Hepatocyte (in vitro differentiated cells): ENCODE measurements at regions not wholly inside any gene's neighbourhood (a gene's known extent, or its start where the extent isn't known, plus 50 kb on each side); places are given as distances from the start of the nearest gene placed in this dataset.

ENCODE experiments used
- DNase-seq: peaks from one replicate; pipeline ENCODE4 v3.0.0-alpha.2; 2016; ENCODE audit warnings: low spot score
- H2AFZ ChIP-seq: fragments of 200-600 bp; sonication (generic); 2 replicates; pipeline ENCODE4 v1.6.0; 2016; ENCODE audit warnings: antibody characterized with exemption, mild to moderate bottlenecking
- H3K27ac ChIP-seq: fragments of 200-600 bp; sonication (generic); 2 replicates; pipeline ENCODE4 v1.5.1; 2016; ENCODE audit warnings: mild to moderate bottlenecking
- H3K27me3 ChIP-seq: fragments of 200-600 bp; sonication (generic); 2 replicates; pipeline ENCODE4 v1.6.1; 2016
- H3K36me3 ChIP-seq: fragments of 200-600 bp; sonication (generic); replicated peaks from 2 replicates; pipeline ENCODE4 v1.5.1; 2016; ENCODE audit warnings: low read depth; ENCODE audit not compliant: insufficient read depth
- H3K4me1 ChIP-seq: fragments of 200-600 bp; sonication (generic); 2 replicates; pipeline ENCODE4 v1.5.1; 2016; ENCODE audit warnings: mild to moderate bottlenecking, moderate library complexity; ENCODE audit not compliant: insufficient read depth
- H3K4me2 ChIP-seq: fragments of 200-600 bp; sonication (generic); 2 replicates; pipeline ENCODE4 v1.6.0; 2016
- H3K4me3 ChIP-seq: fragments of 200-600 bp; sonication (generic); 2 replicates; pipeline ENCODE4 v1.5.1; 2016; ENCODE audit warnings: mild to moderate bottlenecking
- H3K79me2 ChIP-seq: fragments of 200-600 bp; sonication (generic); 2 replicates; pipeline ENCODE4 v1.6.0; 2017; ENCODE audit warnings: mild to moderate bottlenecking
- H3K9me2 ChIP-seq: fragments of 200-600 bp; sonication (generic); replicated peaks from 2 replicates; pipeline ENCODE4 v1.6.0; 2017; ENCODE audit warnings: mild to moderate bottlenecking; ENCODE audit not compliant: insufficient read depth
- H3K9me3 ChIP-seq: fragments of 200-600 bp; sonication (generic); 2 replicates; pipeline ENCODE4 v1.5.1; 2016; ENCODE audit warnings: low read depth, mild to moderate bottlenecking
- H4K20me1 ChIP-seq: fragments of 200-600 bp; sonication (generic); 2 replicates; pipeline ENCODE4 v1.6.0; 2016; ENCODE audit warnings: mild to moderate bottlenecking; ENCODE audit not compliant: insufficient read depth, poor library complexity, severe bottlenecking
- EZH2 ChIP-seq: fragments of 200-600 bp; sonication (generic); IDR thresholded peaks from 2 replicates; pipeline ENCODE4 v1.6.1; 2016; ENCODE audit warnings: antibody characterized with exemption, mild to moderate bottlenecking, borderline replicate concordance
- EZH2phosphoT487 ChIP-seq: fragments of 200-600 bp; sonication (generic); IDR thresholded peaks from one replicate; pipeline ENCODE4 v1.6.1; 2018; ENCODE audit warnings: antibody characterized with exemption, mild to moderate bottlenecking, low read depth, moderate library complexity; ENCODE audit not compliant: unreplicated experiment, severe bottlenecking
- WGBS: methylation state at CpG from one replicate; pipeline ENCODE4 v1.1.6; 2016; ENCODE audit warnings: low lambda C conversion rate; ENCODE audit errors: missing lambda C conversion rate; 5-methylcytosine and 5-hydroxymethylcytosine counted together
- TF ChIP-seq, protein P1 (sequence below): fragments of 200-600 bp; sonication (generic); IDR thresholded peaks from 2 replicates; pipeline ENCODE4 v1.5.1; 2016; ENCODE audit warnings: antibody characterized with exemption, mild to moderate bottlenecking; ENCODE audit not compliant: poor library complexity

DNA sequence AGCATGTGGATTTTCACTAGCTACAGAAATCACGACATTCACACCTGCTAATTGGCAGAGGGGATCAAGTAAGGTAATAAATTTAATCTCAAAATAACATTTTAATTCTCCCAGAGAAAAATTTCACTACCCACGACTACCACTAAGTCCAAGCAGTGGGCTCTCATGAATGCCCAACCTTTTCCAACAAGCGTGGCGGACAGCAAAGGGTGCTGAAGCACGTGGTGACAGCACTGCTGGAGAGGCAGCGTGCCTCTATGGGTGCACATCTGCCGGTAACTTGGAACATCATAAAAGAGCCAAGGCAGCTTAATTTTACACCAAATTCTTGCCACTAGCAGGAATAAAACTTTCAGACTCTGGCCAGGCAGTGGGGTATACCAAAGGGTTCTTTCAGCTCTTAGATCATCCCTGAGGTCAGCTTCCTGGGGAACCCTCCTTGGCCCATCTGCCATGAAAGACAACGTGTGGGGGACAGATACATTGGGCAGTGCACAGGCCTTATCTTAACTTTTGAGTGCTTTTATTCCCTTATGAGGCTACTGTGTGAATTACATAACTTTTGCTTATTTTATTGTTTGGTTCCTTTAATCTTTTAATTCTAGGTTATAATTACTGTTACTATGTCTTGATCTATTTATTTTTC, 206.7 kb upstream of the KCTD7 start:
- Histone ChIP-seq H3K4me3 (no peak overlapping the region), H2AFZ (no peak overlapping the region), H3K27me3 (no peaks in the 10 kb centered on the region), H3K9me2 (no peaks in the 10 kb centered on the region), H3K79me2 (no peaks in the 10 kb centered on the region), H3K4me1 (no peaks in the 10 kb centered on the region), H3K4me2 (no peak overlapping the region), H3K36me3 (no peaks in the 10 kb centered on the region), H3K27ac (no peak overlapping the region), H4K20me1 (no peaks in the 10 kb centered on the region), H3K9me3 (no peaks in the 10 kb centered on the region)
- WGBS: 79% methylated on average over 8 of the region's 8 CpGs
- TF ChIP-seq EZH2: no peak
- TF ChIP-seq, protein P1, sequence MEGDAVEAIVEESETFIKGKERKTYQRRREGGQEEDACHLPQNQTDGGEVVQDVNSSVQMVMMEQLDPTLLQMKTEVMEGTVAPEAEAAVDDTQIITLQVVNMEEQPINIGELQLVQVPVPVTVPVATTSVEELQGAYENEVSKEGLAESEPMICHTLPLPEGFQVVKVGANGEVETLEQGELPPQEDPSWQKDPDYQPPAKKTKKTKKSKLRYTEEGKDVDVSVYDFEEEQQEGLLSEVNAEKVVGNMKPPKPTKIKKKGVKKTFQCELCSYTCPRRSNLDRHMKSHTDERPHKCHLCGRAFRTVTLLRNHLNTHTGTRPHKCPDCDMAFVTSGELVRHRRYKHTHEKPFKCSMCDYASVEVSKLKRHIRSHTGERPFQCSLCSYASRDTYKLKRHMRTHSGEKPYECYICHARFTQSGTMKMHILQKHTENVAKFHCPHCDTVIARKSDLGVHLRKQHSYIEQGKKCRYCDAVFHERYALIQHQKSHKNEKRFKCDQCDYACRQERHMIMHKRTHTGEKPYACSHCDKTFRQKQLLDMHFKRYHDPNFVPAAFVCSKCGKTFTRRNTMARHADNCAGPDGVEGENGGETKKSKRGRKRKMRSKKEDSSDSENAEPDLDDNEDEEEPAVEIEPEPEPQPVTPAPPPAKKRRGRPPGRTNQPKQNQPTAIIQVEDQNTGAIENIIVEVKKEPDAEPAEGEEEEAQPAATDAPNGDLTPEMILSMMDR: no peak
- TF ChIP-seq EZH2phosphoT487: no peak
- DNase-seq: no peak

DNA sequence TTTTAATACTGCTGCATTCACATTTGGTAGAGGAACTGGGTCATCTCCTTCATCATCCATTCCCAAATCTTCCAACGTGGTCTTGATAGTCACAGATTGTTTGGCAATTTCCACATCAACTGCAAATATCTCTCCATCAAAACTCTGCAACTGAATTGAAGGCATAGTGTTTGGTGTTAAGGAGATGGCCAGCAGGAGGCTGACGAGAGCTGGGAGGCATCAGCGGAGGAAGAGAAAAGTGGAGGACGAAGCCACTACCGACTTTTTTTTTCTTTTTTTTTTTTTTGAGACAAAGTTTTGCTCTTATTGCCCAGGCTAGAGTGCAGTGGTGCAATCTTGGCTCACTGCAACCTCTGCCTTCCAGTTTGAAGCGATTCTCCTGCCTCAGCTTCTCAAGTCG, 205.0 kb upstream of the KCTD7 start:
- TF ChIP-seq EZH2phosphoT487 (no peak), EZH2 (no peak)
- TF ChIP-seq, protein P1: no peak
- H3K36me3 ChIP-seq: no peaks in the 10 kb centered on the region
- H3K27ac ChIP-seq: no peak overlapping the region
- no peak overlapping the region for H3K4me2 ChIP-seq
- H3K4me1 ChIP-seq: no peaks in the 10 kb centered on the region
- no peaks in the 10 kb centered on the region for H3K9me2 ChIP-seq
- 94% methylated on average over 7 of the region's 7 CpGs for WGBS
- H3K27me3 ChIP-seq: no peaks in the 10 kb centered on the region
- no peaks in the 10 kb centered on the region for H3K9me3 ChIP-seq
- H3K79me2 ChIP-seq: no peaks in the 10 kb centered on the region
- H4K20me1 ChIP-seq: no peaks in the 10 kb centered on the region
- no peak for DNase-seq
- no peak overlapping the region for H3K4me3 ChIP-seq
- H2AFZ ChIP-seq: no peak overlapping the region

DNA sequence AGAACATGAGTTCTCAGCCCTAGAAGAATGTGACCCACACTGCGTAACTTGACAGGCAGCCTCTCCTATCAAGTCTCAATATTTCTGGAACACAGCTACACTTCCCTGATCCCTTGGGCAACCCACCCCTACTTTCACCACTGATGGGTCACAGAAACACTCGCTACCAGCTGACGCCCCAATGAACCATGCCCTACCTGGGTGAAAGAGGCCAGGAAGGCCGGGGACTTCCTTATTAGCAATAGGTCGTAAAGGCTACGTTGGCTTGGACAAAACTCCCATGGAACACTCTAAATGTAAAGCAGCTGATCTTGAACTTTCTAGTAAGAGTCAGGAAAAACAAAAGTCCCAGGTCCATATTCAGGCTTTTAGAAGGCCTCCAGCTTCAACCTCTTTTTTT, 202.3 kb upstream of the KCTD7 start:
- Histone ChIP-seq H2AFZ (no peak overlapping the region), H3K36me3 (no peaks in the 10 kb centered on the region), H3K27ac (no peak overlapping the region), H3K9me3 (no peaks in the 10 kb centered on the region), H3K4me2 (no peak overlapping the region), H3K4me3 (no peak overlapping the region), H3K27me3 (no peaks in the 10 kb centered on the region), H4K20me1 (no peaks in the 10 kb centered on the region), H3K9me2 (no peaks in the 10 kb centered on the region), H3K79me2 (no peaks in the 10 kb centered on the region), H3K4me1 (peaks cover 4% of the 10 kb centered on the region)
- no peak for TF ChIP-seq EZH2phosphoT487
- DNase-seq: no peak
- WGBS: 89% methylated on average over 6 of the region's 6 CpGs

DNA sequence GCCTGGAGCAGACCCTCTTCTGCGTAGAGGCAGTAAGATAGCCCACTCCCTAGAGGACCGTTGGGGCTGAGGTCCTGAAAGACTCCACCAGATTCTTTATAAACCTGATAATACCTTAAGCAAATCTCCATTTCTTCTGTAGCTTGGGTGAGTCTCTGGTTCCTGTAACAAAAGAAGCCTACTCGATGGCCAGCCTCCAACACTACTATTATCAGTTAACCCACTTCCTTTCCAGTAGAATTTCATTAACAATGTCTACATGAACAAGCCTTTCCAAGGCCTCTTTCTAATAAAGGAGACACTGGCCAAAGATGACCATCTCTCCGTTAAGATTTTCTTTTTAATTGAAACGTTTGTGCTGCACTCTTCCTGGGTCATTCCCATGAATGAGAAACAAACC, 201.7 kb upstream of the KCTD7 start:
- Histone ChIP-seq H3K4me1 (peaks cover 4% of the 10 kb centered on the region), H3K79me2 (no peaks in the 10 kb centered on the region)
- 92% methylated on average over 5 of the region's 5 CpGs for WGBS

More for the DNA sequence above, 201.7 kb upstream of the KCTD7 start:
- no peak for DNase-seq
- Histone ChIP-seq H3K27me3 (no peaks in the 10 kb centered on the region), H4K20me1 (no peaks in the 10 kb centered on the region), H3K9me3 (no peaks in the 10 kb centered on the region), H3K4me3 (no peak overlapping the region), H2AFZ (no peak overlapping the region), H3K4me2 (no peak overlapping the region), H3K9me2 (no peaks in the 10 kb centered on the region), H3K27ac (no peak overlapping the region), H3K36me3 (no peaks in the 10 kb centered on the region)
- TF ChIP-seq EZH2phosphoT487 (no peak), EZH2 (no peak)
- TF ChIP-seq, protein P1: no peak
